ENCODE measurements at regions not wholly inside any gene's neighbourhood (a gene's known extent, or its start where the extent isn't known, plus 50 kb on each side); places are given as distances from the start of the nearest gene placed in this dataset.

- no peak for TF ChIP-seq CTCF (IDR thresholded peaks at IDR 0.05; ENCODE audit: extremely low read depth, missing control alignments)
- no peak for DNase-seq (ENCODE audit: low spot score)
Observed at GRCh38 chr1:87194856-87195255, 133.8 kb upstream of the LMO4 start.

DNA sequence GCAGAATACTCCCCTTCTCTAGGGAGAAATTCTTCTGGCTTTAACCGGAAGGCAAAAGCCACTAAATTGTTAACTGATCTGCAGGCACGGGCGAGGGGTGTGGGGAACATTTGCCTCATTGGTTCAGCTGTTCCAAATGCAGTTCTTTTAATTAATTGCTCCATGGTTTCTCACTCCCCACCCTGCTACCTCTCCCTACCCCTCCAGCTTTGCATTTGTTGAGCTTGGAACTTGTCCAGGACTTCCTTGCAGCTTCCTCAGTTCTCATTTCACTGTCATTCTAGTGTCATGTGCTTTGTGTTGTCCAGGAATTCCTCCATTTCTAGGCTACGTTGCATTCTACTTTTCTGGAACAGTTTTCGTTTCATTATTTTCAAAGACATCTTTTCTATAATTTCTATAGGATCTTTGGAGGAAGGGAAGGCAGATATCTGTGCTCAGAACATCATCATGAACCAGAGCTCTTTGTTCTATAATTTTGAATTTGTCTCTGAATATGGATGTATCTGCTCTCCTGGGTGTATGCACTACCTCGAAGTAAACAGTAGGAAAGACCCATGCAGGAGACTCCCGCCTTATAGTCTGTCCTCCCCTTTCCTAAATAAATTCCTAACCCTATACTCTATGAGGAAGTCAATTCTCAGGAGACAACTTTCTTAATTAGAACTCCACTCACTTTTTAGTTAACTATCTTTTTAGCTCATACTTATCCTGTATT is 132.4 kb upstream of the LMO4 start:
- TF ChIP-seq CTCF (IDR thresholded peaks at IDR 0.05; ENCODE audit: extremely low read depth, missing control alignments), result no peak
- DNase-seq (ENCODE audit: low spot score), result no peak

- no peak for TF ChIP-seq CTCF (IDR thresholded peaks at IDR 0.05; ENCODE audit: extremely low read depth, missing control alignments)
Observed at GRCh38 chr1:87197156-87197555, 131.5 kb upstream of the LMO4 start.

GRCh38 chr1:87197641-87198040 is 131.0 kb upstream of the LMO4 start:
- no peak for TF ChIP-seq CTCF (IDR thresholded peaks at IDR 0.05; ENCODE audit: extremely low read depth, missing control alignments)
- no peak for DNase-seq (ENCODE audit: low spot score)

More at GRCh38 chr1:87197156-87197555, 131.5 kb upstream of the LMO4 start:
- no peak for DNase-seq (ENCODE audit: low spot score)

GRCh38 chr1:87200875-87201638 is 127.6 kb upstream of the LMO4 start:
- DNase-seq (ENCODE audit: low spot score), result no peak
- no peak for TF ChIP-seq CTCF (IDR thresholded peaks at IDR 0.05; ENCODE audit: extremely low read depth, missing control alignments)

- no peak for TF ChIP-seq CTCF (IDR thresholded peaks at IDR 0.05; ENCODE audit: extremely low read depth, missing control alignments)
- no peak for DNase-seq (ENCODE audit: low spot score)
Observed at GRCh38 chr1:87201768-87202167, 126.9 kb upstream of the LMO4 start.

GRCh38 chr1:87202451-87202850 is 126.2 kb upstream of the LMO4 start:
- no peak for DNase-seq (ENCODE audit: low spot score)
- no peak for TF ChIP-seq CTCF (IDR thresholded peaks at IDR 0.05; ENCODE audit: extremely low read depth, missing control alignments)

Measured in GM20000 (cell line).